ENCODE measurements at regions not wholly inside any gene's neighbourhood (a gene's known extent, or its start where the extent isn't known, plus 50 kb on each side); places are given as distances from the start of the nearest gene placed in this dataset.

DNA sequence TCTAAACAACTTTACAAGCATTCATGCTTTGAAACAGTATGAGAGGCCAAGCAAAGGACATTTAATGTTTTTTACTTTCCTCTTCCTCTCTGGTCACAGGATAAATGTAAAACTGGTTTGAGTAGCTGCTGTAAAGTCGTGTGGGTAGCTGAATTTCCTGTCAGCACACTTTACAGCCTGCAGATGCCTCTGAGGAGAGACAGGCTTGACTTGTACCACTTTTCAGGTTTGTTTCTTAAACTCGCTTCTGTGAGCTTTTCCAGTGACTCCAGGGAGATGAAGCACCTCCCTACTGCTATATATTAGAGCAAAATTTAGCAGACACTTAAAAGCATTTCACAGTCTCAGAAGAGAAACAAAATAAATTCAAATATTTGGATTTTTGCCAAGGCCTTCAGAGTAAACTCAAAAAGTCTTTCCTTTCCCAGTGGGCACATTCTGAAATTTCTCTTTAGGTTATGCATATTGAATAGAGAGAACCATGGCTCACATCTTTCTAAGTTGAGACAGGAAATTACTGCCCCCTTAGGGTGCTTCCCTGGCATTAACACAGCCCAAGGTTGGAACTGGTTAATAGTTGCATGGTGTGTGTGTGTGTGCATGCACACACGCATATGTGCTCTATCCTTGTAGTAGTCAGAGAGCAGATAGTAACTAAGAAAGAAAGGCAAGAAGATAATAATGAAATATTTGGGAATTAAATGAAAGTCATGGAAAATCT lies 557.3 kb upstream of the MIS18BP1 start:
- H3K4me3 Mint-ChIP-seq, result no peak overlapping the region
- WGBS (ENCODE audit: insufficient coverage), result 26% methylated on average over 3 of the region's 3 CpGs
- H3K27me3 Mint-ChIP-seq (ENCODE audit: low read depth in 2 of 2), result no peaks in the 10 kb centered on the region

DNA sequence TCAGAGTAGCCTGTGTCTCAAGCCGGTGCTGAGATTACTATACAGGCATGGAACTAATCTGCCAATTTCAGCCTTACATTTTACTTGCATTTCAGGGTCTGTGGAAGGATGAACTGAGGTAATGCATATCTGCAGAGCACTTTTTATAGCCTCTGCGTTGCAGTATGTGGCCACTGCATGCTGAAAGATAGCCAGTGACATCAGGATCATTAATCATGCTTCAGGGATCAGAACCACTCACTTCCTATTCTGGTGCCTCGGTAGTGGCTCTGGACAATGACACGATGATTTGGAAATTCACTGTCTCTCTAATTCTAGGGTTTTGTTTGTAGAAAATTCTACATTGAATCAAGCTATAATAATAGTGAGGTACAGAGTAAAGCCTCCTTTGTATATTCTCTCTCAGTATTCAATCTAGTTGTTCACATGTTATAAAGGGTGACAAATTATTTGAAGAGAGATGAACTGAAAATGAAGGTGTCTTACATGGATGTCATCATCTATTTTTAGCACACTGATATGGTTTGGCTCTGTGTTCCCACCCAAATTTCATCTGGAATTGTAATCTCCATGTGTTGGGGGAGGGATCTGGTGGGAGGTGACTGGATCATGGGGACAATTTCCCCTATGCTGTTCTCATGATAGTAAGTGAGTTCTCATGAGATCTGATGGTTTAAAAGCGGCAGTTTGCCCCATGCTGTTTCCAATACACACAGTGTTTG lies 554.3 kb upstream of the MIS18BP1 start:
- DNase-seq (no peak), ATAC-seq (no peak)
- intact Hi-C loops (cut with micrococcal nuclease), result no loop called here
- Mint-ChIP-seq H3K36me3 (no peaks in the 10 kb centered on the region), H3K27me3 (ENCODE audit: low read depth in 2 of 2) (no peaks in the 10 kb centered on the region), H3K9me3 (peaks cover 8% of the 10 kb centered on the region in 2 donors), H3K27ac (no peak overlapping the region), H3K4me3 (no peak overlapping the region), H3K4me1 (no peaks in the 10 kb centered on the region)
- Histone ChIP-seq H3K36me3 (ENCODE audit: control insufficient read depth, insufficient read depth, low read length) (no peaks in the 10 kb centered on the region), H3K4me1 (ENCODE audit: control insufficient read depth, insufficient read depth, low read length) (no peaks in the 10 kb centered on the region), H3K27me3 (ENCODE audit: control insufficient read depth, insufficient read depth, low read length) (no peaks in the 10 kb centered on the region), H3K4me3 (ENCODE audit: low read length) (no peak overlapping the region), H3K9me3 (ENCODE audit: control insufficient read depth, insufficient read depth, low read length) (no peaks in the 10 kb centered on the region), H3K27ac (ENCODE audit: low read length) (no peak overlapping the region)
- TF ChIP-seq, protein P1, sequence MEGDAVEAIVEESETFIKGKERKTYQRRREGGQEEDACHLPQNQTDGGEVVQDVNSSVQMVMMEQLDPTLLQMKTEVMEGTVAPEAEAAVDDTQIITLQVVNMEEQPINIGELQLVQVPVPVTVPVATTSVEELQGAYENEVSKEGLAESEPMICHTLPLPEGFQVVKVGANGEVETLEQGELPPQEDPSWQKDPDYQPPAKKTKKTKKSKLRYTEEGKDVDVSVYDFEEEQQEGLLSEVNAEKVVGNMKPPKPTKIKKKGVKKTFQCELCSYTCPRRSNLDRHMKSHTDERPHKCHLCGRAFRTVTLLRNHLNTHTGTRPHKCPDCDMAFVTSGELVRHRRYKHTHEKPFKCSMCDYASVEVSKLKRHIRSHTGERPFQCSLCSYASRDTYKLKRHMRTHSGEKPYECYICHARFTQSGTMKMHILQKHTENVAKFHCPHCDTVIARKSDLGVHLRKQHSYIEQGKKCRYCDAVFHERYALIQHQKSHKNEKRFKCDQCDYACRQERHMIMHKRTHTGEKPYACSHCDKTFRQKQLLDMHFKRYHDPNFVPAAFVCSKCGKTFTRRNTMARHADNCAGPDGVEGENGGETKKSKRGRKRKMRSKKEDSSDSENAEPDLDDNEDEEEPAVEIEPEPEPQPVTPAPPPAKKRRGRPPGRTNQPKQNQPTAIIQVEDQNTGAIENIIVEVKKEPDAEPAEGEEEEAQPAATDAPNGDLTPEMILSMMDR (IDR thresholded peaks at IDR 0.05), result no peak
- WGBS (ENCODE audit: insufficient coverage), result 82% methylated on average over 3 of the region's 5 CpGs

More for the DNA sequence above, 557.3 kb upstream of the MIS18BP1 start:
- Histone ChIP-seq H3K27ac (ENCODE audit: low read length) (no peak overlapping the region), H3K27me3 (ENCODE audit: control insufficient read depth, insufficient read depth, low read length) (no peaks in the 10 kb centered on the region), H3K36me3 (ENCODE audit: control insufficient read depth, insufficient read depth, low read length) (no peaks in the 10 kb centered on the region), H3K4me3 (ENCODE audit: low read length) (no peak overlapping the region), H3K9me3 (ENCODE audit: control insufficient read depth, insufficient read depth, low read length) (no peaks in the 10 kb centered on the region), H3K4me1 (ENCODE audit: control insufficient read depth, insufficient read depth, low read length) (no peaks in the 10 kb centered on the region)
- no peak for ATAC-seq
- Mint-ChIP-seq H3K27ac (no peak overlapping the region), H3K9me3 (peaks cover 6 to 7% of the 10 kb centered on the region in 2 donors), H3K36me3 (no peaks in the 10 kb centered on the region), H3K4me1 (no peaks in the 10 kb centered on the region)
- TF ChIP-seq, protein P1 (IDR thresholded peaks at IDR 0.05), result no peak
- intact Hi-C loops (cut with micrococcal nuclease), result no loop called here
- no peak for DNase-seq

GRCh38 chr14:45799511-45799910 lies 546.5 kb upstream of the MIS18BP1 start:
- intact Hi-C loops (cut with micrococcal nuclease), result no loop called here
- no peak overlapping the region for H3K4me3 ChIP-seq (ENCODE audit: low read length)
- Mint-ChIP-seq H3K4me1 (no peaks in the 10 kb centered on the region), H3K27me3 (ENCODE audit: low read depth in 2 of 2) (no peaks in the 10 kb centered on the region), H3K4me3 (no peak overlapping the region), H3K27ac (no peak overlapping the region), H3K9me3 (peaks cover 7 to 11% of the 10 kb centered on the region in 2 donors), H3K36me3 (no peaks in the 10 kb centered on the region)
- 83% methylated on average over 2 of the region's 2 CpGs for WGBS (ENCODE audit: insufficient coverage)
- H3K4me1 ChIP-seq (ENCODE audit: control insufficient read depth, insufficient read depth, low read length), result no peaks in the 10 kb centered on the region
- no peaks in the 10 kb centered on the region for H3K27me3 ChIP-seq (ENCODE audit: control insufficient read depth, insufficient read depth, low read length)
- ATAC-seq, result no peak
- no peak overlapping the region for H3K27ac ChIP-seq (ENCODE audit: low read length)
- no peaks in the 10 kb centered on the region for H3K36me3 ChIP-seq (ENCODE audit: control insufficient read depth, insufficient read depth, low read length)
- DNase-seq, result no peak
- TF ChIP-seq, protein P1 (IDR thresholded peaks at IDR 0.05), result no peak
- H3K9me3 ChIP-seq (ENCODE audit: control insufficient read depth, insufficient read depth, low read length), result peaks cover 5% of the 10 kb centered on the region
